ENCODE measurements at regions not wholly inside any gene's neighbourhood (a gene's known extent, or its start where the extent isn't known, plus 50 kb on each side); places are given as distances from the start of the nearest gene placed in this dataset.

- TF ChIP-seq EZH2 (IDR thresholded peaks at IDR 0.05; ENCODE audit: insufficient read depth, poor library complexity, severe bottlenecking) (no peak), EZH2phosphoT487 (IDR thresholded peaks at IDR 0.05; ENCODE audit: insufficient read depth, low read depth) (no peak)
These were observed 214.1 kb downstream of the RPAP3 start for GRCh38 chr12:47491516-47492305.
